HG03139 (cell line): ENCODE measurements at regions not wholly inside any gene's neighbourhood (a gene's known extent, or its start where the extent isn't known, plus 50 kb on each side); places are given as distances from the start of the nearest gene placed in this dataset.

Source experiments
- ATAC-seq: cut with Tn5 transposase; IDR thresholded peaks from one replicate; pipeline ENCODE4 v1.9.1; 2021; ENCODE audit not compliant: unreplicated experiment

DNA sequence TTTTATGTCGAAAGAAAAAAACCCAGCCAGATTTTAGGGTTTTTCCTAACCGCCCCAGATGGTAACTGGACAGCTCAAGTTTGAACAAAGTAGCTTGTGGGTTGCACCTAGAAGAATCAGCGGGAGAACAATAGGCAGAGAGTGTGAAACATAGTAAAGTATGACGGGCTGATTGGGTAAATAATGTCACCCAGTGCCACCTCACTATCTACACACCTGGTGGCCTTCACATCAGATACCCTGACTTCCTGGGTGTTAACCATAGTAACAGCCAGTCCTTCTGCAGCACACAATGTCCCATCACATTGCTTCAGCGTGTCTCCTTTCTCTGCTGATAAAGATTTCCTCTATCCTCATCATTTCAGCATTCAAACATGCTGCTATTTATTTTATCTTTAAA is 159.1 kb upstream of the HS3ST1 start:
- ATAC-seq: no peak

DNA sequence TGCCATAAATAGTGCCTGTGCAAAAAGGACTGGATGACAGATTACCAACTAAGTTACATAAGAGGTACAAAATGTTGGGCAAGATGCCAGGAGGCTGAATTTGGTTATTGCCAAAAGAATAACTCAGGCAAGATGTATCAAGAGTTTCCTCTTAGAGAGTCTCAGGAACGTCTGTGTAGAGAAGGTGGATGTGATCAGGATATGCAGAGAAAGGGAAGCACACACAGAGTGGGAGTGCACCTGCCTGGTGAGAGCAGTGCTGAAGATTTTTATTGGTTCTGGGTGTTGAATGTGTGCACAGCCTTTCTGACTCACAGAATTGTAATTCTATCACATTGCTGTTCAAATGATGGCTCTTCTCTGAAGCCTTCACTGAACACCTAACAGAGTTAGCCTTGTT is 156.8 kb upstream of the HS3ST1 start:
- ATAC-seq: no peak

DNA sequence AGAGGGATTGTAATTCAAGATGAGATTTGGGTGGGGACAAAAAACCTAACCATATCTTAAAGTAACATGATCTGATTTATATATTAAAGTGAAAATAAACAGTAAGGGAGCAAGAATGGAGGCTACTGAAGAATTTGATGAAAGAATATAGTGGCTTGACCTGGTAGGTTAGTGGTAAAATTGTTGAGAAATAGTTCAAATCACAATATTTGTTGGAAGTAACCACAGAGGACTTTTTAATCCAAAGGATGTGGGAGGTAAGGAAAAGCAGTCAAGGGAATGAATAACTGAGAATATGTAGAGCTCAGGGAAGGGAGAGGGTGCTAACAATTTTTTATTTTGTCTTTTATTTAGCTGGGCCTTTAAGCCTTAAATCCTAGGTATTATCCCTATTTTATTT is 139.8 kb upstream of the HS3ST1 start:
- no peak for ATAC-seq

DNA sequence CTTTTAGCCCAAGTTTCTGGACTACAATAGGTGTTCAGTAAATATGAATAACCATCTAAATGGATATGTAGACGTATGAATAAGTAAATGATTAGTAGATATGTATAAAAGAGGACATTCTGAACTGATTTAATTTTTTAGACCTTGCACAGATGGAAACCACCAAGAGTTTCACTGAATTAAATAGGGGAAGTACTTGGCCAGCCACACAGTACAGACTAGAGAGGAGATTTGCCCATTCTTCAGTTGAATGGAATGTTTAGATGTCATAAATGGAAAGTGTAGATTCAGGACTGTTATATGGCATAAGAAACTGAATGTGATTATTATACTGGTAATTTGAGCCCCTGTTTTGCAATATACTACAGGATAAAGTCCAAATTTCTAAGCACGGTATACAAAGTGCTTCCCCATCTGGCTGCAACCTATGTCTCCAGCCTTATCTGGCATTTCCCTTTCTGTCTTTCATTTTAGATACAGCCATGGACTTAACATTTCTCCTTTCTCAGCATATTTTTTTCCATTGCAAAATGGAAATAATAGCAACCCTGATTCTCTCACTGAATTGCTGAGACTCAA is 137.8 kb upstream of the HS3ST1 start:
- ATAC-seq: peak; percentile 63

DNA sequence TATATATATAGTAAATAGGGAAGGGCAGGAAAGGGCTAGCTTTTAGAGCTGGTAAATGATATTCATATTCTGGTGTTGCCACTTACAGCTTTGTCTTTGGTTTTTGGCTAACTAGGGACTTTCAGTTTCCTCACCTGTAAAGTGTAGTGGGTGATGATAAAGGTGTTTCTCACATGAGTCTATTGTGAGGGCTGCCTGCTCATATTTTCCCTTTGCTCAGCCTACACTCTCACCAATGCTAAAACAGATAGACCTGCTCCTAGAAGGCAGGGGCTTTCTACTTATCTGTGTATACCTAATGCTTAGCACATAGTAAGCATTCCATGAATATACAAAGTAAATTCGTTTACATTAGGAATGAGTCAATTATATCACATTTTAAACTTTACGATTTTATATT is 137.2 kb upstream of the HS3ST1 start:
- no peak for ATAC-seq

DNA sequence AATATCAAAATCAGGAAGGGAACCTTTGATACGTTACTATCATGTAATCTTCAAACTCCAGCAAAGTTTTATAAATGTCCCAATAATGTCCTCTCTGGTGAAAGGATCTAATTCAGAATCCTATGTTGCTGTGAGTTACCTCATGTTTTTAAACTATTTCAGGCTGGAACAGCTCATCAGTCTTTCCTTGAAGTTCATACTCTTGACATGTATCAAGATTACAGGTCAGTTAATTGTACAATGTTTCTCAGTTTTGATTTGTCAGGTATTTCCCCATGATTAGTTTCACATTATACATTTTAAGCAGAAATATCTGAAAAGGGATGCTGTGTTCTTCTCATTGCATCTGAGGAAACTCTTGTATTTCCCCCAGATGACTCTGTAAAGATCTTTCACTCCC is 136.5 kb upstream of the HS3ST1 start:
- ATAC-seq: no peak

DNA sequence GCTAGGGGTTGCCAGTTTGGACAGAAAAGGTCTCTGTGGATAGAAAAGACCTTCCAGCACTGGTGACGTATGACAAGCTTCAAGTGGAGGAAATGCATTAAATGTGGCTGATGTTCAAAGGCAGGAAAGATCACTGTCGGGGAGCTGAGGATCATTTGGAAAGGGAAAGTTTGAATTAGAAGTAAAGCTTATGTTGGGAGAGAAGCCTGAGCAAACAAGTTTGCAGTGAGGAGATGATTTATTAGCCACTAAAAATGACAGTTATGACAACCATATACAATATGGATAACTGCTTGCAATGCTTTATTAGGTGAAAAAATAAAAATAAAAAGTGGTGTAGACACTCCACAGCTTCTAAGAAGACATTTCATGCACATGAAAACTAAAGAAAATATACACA is 135.3 kb upstream of the HS3ST1 start:
- ATAC-seq: no peak

DNA sequence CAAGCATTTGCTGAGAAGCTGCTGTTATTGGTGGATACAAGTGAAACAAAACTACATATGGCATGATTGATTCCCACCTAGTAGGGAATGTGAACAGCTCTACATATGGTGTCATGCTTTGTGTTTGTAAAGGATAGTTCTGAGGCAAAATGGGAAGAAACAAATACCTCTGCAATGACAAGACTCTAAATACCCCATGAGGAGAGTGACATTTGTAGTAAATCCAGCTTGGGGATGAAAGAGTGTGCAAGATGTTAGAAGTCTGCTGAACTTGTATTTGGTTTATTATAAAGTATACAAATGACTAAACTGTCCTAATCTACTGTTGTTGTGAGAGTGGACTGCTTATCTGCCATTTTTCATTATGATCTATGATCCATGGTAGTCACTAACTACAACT is 120.8 kb upstream of the HS3ST1 start:
- ATAC-seq: no peak

DNA sequence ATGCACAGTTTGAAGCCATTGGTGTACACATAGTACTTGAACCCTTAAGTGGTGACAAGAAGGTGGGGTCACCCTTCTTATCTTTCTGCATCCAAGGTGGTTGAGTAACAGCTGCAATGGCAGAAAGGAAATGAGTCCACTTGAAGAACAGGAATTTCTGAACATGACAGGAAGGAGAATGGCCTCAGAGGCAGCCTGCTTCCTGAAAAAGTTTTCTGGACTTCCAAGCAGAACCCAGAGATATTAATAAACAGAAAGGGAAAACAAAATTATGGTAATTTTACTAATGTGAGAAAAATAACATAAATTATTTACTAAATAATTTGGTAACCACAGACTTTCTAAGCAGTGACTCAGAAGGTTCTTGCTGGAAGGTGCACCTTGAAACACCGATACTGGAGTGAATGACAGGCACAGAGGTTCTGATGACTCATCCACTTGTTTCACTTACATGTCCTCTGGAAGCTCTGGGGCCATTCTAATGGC is 119.9 kb upstream of the HS3ST1 start:
- ATAC-seq: peak; percentile 90

DNA sequence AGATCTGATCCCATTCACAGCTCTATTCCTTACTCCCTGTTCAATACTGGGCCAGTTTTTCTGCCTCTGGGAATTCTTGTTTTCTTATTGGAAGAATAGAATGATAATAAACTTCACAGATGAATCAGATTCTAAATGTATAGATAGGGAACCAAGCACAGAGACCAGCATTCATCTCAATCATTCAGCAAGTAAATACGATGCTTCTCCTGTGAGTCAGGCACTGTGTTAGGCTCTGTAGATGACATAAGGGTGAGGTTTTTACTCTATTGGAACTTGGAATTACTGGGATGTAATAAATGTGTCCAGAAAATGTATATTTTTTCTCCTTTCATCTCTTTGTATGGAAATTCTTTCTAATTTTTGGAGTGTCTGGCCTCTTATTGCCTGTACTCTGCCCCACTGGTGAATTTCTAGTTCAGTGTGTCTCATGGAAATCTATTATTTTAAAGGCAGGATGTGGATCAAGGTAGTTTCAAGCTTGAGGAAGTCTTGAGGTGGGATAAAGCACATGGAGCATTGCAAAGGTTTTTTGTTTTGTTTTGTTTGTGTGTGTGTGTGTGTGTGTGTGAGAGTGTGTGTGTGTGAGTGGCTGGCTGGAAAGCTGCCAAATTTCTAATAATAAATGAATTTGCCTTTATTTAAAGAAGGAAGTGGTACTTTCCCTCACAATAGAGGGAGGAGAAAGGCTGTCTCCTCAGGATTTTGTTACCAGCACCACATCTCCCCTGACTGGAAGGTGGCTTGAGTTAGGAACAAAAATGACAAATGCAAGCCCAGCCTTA is 117.9 kb upstream of the HS3ST1 start:
- ATAC-seq: no peak

DNA sequence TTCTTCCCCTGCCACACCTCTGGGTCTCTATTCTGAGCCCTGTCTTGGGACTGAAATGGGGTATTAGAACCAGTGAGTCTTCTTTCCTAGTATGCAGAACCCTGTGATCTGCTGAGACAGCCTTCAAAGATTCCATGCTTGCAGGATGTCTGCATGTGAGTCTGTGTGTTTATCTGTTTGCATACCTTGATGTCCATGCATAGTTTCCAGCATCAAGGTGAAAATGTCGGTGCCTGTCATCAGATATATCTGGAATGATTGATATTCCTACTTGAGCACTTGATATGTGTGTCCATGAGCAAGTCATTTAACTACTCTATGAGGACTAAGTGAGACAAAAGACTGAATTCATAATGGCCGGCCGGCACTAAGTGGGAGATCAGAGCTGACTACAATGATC is 117.0 kb upstream of the HS3ST1 start:
- no peak for ATAC-seq

DNA sequence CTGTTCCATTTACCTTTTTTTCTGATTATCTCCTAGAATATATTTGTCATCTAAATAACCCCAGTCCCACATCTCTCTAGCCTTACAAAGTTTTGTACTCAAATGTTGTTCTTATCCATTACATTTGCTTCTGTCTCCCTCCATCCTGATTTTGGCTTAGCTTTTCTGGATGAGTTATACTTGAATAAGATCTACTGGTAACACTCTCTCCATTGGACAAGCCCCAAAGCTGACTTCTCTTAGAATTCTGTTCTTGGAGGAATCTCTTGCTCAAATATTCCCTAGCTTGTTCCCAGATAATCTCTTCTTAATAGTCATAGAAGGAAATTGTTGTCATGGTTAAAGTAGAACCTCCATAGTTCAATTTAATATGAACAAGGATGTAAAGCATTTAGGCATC is 115.5 kb upstream of the HS3ST1 start:
- no peak for ATAC-seq

DNA sequence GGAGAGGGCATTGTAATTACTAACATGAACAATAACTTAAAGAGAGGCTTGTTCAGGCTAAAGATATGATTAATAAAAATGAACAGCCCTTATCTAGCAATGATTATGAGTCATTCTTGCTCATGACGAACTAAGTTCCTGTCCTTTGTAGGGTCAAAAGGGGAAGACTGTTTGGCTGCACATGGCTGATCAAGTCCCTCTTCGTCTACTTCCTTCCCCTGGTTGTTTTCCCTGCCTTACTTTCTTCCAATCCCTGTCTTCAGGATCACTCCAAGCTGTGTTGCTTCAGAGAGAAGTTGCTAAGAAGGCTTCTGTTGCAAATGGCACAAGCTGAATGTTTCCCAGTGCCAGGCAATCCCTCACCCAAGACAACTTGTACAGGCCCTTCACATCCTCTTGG is 115.0 kb upstream of the HS3ST1 start:
- no peak for ATAC-seq

DNA sequence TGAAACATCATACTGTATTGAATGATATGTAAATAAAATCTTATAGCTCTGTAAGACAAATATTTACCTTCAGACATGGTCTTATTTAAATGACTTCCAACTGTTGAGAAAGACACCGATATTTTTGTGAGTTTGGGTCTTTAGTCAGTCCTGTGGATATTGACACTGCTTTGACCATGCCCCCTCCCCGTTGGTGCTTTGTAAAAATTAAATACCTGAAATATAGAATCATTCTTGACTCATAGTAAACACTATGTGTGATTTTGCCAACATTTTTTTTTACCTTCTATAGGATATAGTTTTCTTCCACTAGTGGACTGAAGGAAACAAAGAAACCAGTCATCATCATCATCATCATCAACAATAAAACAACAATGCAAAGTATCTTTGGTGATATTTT is 114.3 kb upstream of the HS3ST1 start:
- ATAC-seq: no peak

DNA sequence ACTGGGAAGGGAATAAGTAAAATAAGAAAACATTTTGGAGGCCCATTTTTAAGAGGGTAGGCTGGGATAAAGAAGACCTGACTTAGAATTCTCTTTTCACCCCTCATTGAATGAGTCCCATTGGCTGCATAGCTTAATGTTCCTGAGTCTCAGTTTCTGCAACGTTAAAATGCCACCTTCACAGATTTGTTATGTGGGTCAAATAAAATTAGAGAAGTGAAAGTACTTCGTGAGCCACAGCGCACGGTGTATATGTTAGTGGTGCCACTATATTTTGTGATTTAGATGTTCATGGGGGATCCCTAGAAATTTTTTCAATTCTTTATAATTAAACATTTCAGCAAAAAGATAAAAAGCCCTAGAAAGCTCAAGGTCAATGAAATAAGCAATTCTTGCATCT is 109.2 kb upstream of the HS3ST1 start:
- no peak for ATAC-seq

DNA sequence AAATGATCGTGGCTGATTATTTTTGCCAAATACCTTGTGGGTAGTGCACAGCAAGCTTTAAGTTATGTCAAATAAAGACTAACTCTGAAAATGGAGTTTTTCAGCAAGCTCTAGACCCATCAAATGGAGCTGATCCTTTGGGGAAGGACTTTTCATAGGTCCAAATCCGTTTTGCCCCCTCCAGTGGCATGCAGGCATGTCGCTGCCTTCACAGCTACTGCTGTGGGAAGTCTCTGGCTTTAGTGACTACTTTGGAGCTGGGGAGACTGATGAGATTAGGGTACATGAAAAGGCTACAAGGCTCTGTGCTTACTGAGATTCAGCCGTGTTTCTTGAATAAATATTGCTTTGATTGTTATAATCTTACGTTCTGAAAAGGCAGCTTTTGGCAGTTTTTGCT is 106.6 kb upstream of the HS3ST1 start:
- ATAC-seq: no peak

DNA sequence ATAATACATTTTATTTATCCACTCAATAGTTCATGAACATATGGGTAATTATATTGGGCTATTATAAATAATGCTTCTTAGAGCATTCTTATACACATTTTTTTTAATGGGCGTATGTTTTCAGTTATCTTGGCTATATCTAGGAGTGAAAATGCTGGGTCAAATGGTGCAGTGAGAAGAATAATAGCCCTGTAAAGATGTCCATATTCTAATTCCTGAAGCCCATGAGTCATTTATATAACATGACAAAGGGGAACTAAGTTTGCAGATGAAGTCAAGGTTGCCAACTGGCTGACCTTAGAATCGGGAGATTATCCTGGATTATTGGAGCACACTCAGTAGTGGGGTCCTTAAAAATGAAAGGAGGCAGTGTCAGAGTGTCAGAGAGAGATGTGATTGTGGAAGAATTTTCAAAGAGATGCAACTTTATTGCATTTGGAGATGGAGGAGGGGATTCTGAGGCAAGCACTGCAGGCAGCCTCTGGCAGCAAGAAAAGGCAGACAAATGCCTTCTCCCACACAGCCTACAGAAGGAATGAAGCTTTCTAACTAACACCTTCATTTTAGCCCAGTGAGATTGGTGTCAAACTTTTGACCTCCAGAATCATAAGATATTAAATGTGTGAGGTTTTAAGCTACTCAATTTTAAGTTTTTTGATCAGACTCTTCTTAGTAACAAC is 106.1 kb upstream of the HS3ST1 start:
- ATAC-seq: no peak

DNA sequence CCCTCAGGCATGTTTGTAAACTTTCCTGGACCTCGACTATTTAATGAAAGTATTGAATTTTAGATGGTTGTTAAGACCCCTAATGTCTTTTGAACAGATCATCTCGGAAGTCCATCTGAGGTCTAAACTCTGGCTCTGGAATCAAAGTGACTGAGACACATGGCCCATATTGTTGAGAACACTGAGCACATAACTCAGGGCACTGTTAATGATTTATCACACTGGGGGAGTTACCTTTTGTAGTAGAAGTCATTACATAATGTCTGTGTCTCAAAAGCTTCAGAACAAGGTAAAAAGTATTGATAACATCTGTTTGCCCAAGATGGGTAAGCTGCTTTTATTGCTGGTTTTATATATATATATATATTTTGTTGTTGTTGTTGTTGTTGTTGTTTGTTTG is 103.4 kb upstream of the HS3ST1 start:
- ATAC-seq: no peak

DNA sequence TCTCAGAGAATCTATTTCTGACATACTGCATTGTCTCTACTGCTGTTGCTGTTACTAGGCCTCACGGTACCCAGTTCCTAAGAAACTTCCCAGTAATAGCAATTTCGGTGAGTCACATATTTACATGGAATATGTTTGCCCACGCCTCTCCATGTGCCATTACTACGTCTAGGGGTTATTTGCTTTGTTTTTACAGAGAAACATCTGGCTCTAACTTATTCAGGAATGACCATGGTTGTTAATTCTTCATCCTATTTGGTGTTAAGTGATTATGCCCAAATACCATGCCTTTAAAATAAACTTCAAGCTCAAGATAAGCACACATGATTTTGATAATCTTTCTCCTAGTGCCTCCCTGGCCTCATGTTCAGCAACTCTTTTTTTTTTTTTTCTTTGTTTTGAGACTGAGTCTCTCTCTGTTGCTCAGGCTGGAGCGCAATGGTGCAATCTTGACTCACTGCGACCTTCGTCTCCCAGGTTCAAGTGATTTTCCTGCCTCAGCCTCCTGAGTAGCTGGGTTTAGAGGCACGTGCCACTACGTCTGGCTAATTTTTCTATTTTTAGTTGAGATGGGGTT is 101.0 kb upstream of the HS3ST1 start:
- ATAC-seq: no peak

DNA sequence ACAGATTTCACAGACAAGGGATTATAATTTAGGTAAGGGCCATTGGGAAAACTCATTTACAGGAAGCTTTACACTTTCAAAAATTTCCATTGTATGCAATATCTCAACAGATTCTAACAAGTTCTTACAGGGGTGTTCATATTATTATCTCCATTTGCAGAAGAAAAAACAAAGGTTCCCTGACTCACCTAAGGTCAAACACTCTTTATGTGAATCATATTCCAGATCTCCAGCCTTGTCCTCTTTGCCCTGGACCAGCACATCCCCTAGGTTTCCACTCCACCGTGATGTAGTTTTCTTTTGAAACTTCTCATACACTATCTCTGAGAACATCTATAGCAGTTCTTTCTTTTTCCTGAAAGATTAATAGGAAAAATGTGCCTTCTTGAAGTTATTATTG is 96.4 kb upstream of the HS3ST1 start:
- no peak for ATAC-seq

DNA sequence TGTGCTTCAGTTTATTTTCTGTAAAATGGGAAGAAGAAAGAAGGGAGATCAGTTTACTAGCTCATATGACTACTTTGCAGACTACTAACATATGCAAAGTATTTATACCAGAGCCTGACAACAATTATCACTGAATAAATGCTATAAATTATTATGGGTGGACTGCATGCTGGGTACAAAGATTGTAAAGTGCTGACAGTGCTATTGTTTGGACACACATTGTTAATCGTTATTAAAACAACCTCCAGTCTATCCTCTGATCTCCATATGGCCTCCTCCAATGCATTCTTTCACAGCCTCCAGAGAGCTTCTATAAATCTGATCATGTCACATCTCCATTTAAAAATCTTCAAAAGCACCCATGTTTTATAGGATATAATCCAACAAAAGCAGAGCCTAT is 90.1 kb upstream of the HS3ST1 start:
- ATAC-seq: no peak
